GM12878 (cell line): ENCODE measurements at regions not wholly inside any gene's neighbourhood (a gene's known extent, or its start where the extent isn't known, plus 50 kb on each side); places are given as distances from the start of the nearest gene placed in this dataset.

Source experiments
- ATAC-seq: fragments of 200-7000 bp; cut with Tn5 transposase; 3 replicates; pipeline ENCODE4 v1.9.1; 2020; ENCODE audit warnings: mild to moderate bottlenecking, moderate library complexity
- BruUV-seq: library from RNA; stranded (reverse); fragments of 400-500 nt; replicated peaks from 2 replicates; lab custom pipeline; 2021; lab: Mats Ljungman, UMichigan
- CTCF ChIA-PET: fragments of 300-600 bp; sonication (Branson Sonifier 250); formaldehyde crosslinking; extraction: SDS; loops from one replicate; lab custom pipeline; 2021; ENCODE audit warnings: inconsistent platforms; lab: Yijun Ruan, JAX
- POLR2A ChIA-PET: fragments of 350-600 bp; formaldehyde crosslinking; extraction: SDS; loops from one replicate; lab custom pipeline; 2021; ENCODE audit warnings: inconsistent platforms; lab: Charles Lee
- RAD21 ChIA-PET: fragments of 300-600 bp; sonication (Branson Sonifier 250); formaldehyde crosslinking; loops from one replicate; lab custom pipeline; 2023; ENCODE audit warnings: antibody characterized with exemption; ENCODE audit not compliant: unreplicated experiment; lab: Charles Lee
- SMC1A ChIA-PET: fragments of 300-600 bp; sonication (Branson Sonifier 250); formaldehyde crosslinking; loops from one replicate; lab custom pipeline; 2023; ENCODE audit not compliant: unreplicated experiment, uncharacterized antibody; lab: Charles Lee
- DNase-seq: peaks from one replicate; pipeline ENCODE4 v3.0.0-alpha.2; 2011; ENCODE audit warnings: low read depth, low spot score
- FAIRE-seq: peaks from 3 replicates; lab custom pipeline; 2011; peaks lifted over from hg19 to GRCh38; lab: Jason Lieb, UNC
- H2AFZ ChIP-seq: 2 replicates; pipeline ENCODE4 v1.6.0; 2011; ENCODE audit warnings: low read depth, low read length, control low read depth; ENCODE audit not compliant: control insufficient read depth
- H3K27ac ChIP-seq: 2 replicates; pipeline ENCODE4 v1.5.1; 2011; ENCODE audit warnings: control low read depth; ENCODE audit not compliant: control insufficient read depth, insufficient read depth
- H3K27me3 ChIP-seq, 2 experiments: replicated peaks in 1 of 2; 2 replicates each; pipeline versions ENCODE4 v1.6.0 to v1.6.1; 2011; ENCODE audit warnings: low read length in 1 of 2; ENCODE audit not compliant: control insufficient read depth in 2 of 2, insufficient read depth in 2 of 2
- H3K36me3 ChIP-seq, 2 experiments: 2 replicates each; pipeline ENCODE4 v1.5.1; 2011; ENCODE audit warnings: low read length in 1 of 2; ENCODE audit not compliant: control insufficient read depth in 2 of 2, insufficient read depth in 2 of 2
- H3K4me1 ChIP-seq: 2 replicates; pipeline ENCODE4 v1.6.1; 2011; ENCODE audit warnings: mild to moderate bottlenecking, low read length, moderate library complexity, mixed read lengths; ENCODE audit not compliant: control insufficient read depth, insufficient read depth
- H3K4me2 ChIP-seq: 2 replicates; pipeline ENCODE4 v1.6.0; 2011; ENCODE audit warnings: control low read depth; ENCODE audit not compliant: control insufficient read depth, insufficient read depth
- H3K4me3 ChIP-seq: fragments of 200-600 bp; sonication (generic); 2 replicates; pipeline ENCODE4 v1.5.1; 2016
- H3K79me2 ChIP-seq: 2 replicates; pipeline ENCODE4 v1.6.0; 2011; ENCODE audit warnings: low read length; ENCODE audit not compliant: control insufficient read depth, insufficient read depth
- H3K9ac ChIP-seq: 2 replicates; pipeline ENCODE4 v1.8.0; 2011; ENCODE audit warnings: low read length, control low read depth, mixed read lengths; ENCODE audit not compliant: control insufficient read depth, insufficient read depth
- H3K9me3 ChIP-seq: replicated peaks from 3 replicates; pipeline ENCODE4 v1.5.1; 2011; ENCODE audit warnings: mild to moderate bottlenecking, low read length; ENCODE audit not compliant: control insufficient read depth, insufficient read depth
- H4K20me1 ChIP-seq: 2 replicates; pipeline ENCODE4 v1.6.0; 2011; ENCODE audit not compliant: control insufficient read depth, insufficient read depth
- ASH2L ChIP-seq: fragments of 300-600, 200-600 bp; sonication (generic); IDR thresholded peaks from 2 replicates; pipeline ENCODE4 v1.6.1; 2017; ENCODE audit warnings: low read depth, mild to moderate bottlenecking, borderline replicate concordance
- BACH1 ChIP-seq: fragments of 450-650 bp; IDR thresholded peaks from 2 replicates; pipeline ENCODE4 v1.6.1; 2017; ENCODE audit warnings: mild to moderate bottlenecking, borderline replicate concordance
- CREM ChIP-seq: IDR thresholded peaks from 2 replicates; pipeline ENCODE4 v1.6.1; 2014; ENCODE audit warnings: antibody characterized with exemption, low read depth
- EZH2 ChIP-seq: IDR thresholded peaks from 2 replicates; pipeline ENCODE4 v1.6.1; 2012; ENCODE audit warnings: low read depth, mild to moderate bottlenecking, control low read depth, inconsistent platforms, low read length, borderline replicate concordance; ENCODE audit not compliant: control insufficient read depth
- FOXK2 ChIP-seq: fragments of 450-650 bp; IDR thresholded peaks from 2 replicates; pipeline ENCODE4 v1.6.1; 2017; ENCODE audit warnings: mild to moderate bottlenecking, moderate library complexity
- FOXM1 ChIP-seq: IDR thresholded peaks from 2 replicates; pipeline ENCODE4 v1.6.1; 2012; ENCODE audit warnings: low read depth, mild to moderate bottlenecking, inconsistent platforms, low read length, moderate library complexity
- JUNB ChIP-seq: IDR thresholded peaks from 2 replicates; pipeline ENCODE4 v1.6.1; 2016; ENCODE audit warnings: antibody characterized with exemption, mild to moderate bottlenecking
- PRDM15 ChIP-seq: fragments of 450-650 bp; formaldehyde crosslinking; IDR thresholded peaks from 2 replicates; pipeline ENCODE4 v1.4.0; 2020; ENCODE audit warnings: mild to moderate bottlenecking, moderate library complexity
- SUPT20H ChIP-seq: IDR thresholded peaks from 2 replicates; pipeline ENCODE4 v1.6.1; 2011; ENCODE audit warnings: low read depth, mild to moderate bottlenecking, low read length, moderate library complexity, borderline replicate concordance; ENCODE audit not compliant: control insufficient read depth
- TAF1 ChIP-seq: IDR thresholded peaks from 2 replicates; pipeline ENCODE4 v1.6.1; 2011; ENCODE audit warnings: mild to moderate bottlenecking, low read depth, low read length, borderline replicate concordance
- TCF7 ChIP-seq: IDR thresholded peaks from 2 replicates; pipeline ENCODE4 v1.6.1; 2014; ENCODE audit warnings: antibody characterized with exemption, borderline replicate concordance
- WGBS: methylation state at CpG from one replicate; pipeline ENCODE4 v1.1.6; 2016; ENCODE audit warnings: low lambda C conversion rate; ENCODE audit not compliant: insufficient replicate concordance, insufficient coverage; ENCODE audit errors: missing lambda C conversion rate; 5-methylcytosine and 5-hydroxymethylcytosine counted together
- in situ Hi-C: fragments of 300-500 bp; cut with MboI; formaldehyde crosslinking; loops from 9 replicates; pipeline ENCODE4 v1.14.3; 2018; ENCODE audit warnings: mixed read lengths
- intact Hi-C: fragments of 100-400 bp; cut with micrococcal nuclease; formaldehyde crosslinking; loops from one replicate; pipeline ENCODE4 v1.14.2; 2022; ENCODE audit not compliant: unreplicated experiment

- no peak overlapping the region for H3K4me3 ChIP-seq
- ChIA-PET POLR2A (no interaction called here), RAD21 (no interaction called here), CTCF (no interaction called here), SMC1A (no interaction called here)
- DNase-seq (no peak), FAIRE-seq (no peak), ATAC-seq (no peak)
- in situ Hi-C loops (no loop called here), intact Hi-C loops (no loop called here)
- no TSS peak for BruUV-seq
- H3K9ac ChIP-seq, result no peak overlapping the region
- no peak overlapping the region for H2AFZ ChIP-seq
- no peak overlapping the region for H3K27ac ChIP-seq
- H3K36me3 ChIP-seq, result no peaks in the 10 kb centered on the region
- no peaks in the 10 kb centered on the region for H3K9me3 ChIP-seq
- no peaks in the 10 kb centered on the region for H3K4me1 ChIP-seq
- WGBS, result 7% methylated on average over 3 of the region's 3 CpGs
- H4K20me1 ChIP-seq, result no peaks in the 10 kb centered on the region
- no peaks in the 10 kb centered on the region for H3K79me2 ChIP-seq
- no peak overlapping the region for H3K4me2 ChIP-seq
- no peak for TF ChIP-seq BACH1
- no peak for TF ChIP-seq JUNB
- no peak for TF ChIP-seq FOXK2
- TF ChIP-seq SUPT20H, result no peak
- TF ChIP-seq CREM, result no peak
- TF ChIP-seq TAF1, result no peak
- TF ChIP-seq EZH2, result no peak
- no peak for TF ChIP-seq ASH2L
- no peak for TF ChIP-seq FOXM1
- TF ChIP-seq PRDM15 (CRISPR knock-in tag), result no peak
- TF ChIP-seq TCF7, result no peak
- no peaks in the 10 kb centered on the region for H3K27me3 ChIP-seq
Measured at GRCh38 chr14:49221316-49221715, 364.9 kb downstream of the RPS29 start.
